NCI-H1048 (cell line): ENCODE measurements at regions not wholly inside any gene's neighbourhood (a gene's known extent, or its start where the extent isn't known, plus 50 kb on each side); places are given as distances from the start of the nearest gene placed in this dataset.

Experiments
- DNase-seq: peaks from one replicate; lab custom pipeline; 2025; lab: John Stamatoyannopoulos, UW

- DNase-seq, result no peak
Observed at GRCh38 chr9:115367321-115367720, 249.4 kb upstream of the TNC start.

- DNase-seq, result no peak
Observed at GRCh38 chr9:115367780-115368525, 250.0 kb upstream of the TNC start.

GRCh38 chr9:115369322-115369957 is 251.5 kb upstream of the TNC start:
- DNase-seq, result no peak

- DNase-seq, result no peak
Observed at GRCh38 chr9:115373000-115373709, 255.2 kb upstream of the TNC start.

GRCh38 chr9:115373710-115374045 is 255.7 kb upstream of the TNC start:
- no peak for DNase-seq

- DNase-seq, result no peak
Observed at GRCh38 chr9:115374724-115375268, 256.8 kb upstream of the TNC start.

GRCh38 chr9:115378241-115378640 is 260.3 kb upstream of the TNC start:
- DNase-seq, result no peak

- DNase-seq, result no peak
Observed at GRCh38 chr9:115378758-115379157, 260.8 kb upstream of the TNC start.

GRCh38 chr9:115379719-115380118 is 261.8 kb upstream of the TNC start:
- no peak for DNase-seq

- DNase-seq, result no peak
Observed at GRCh38 chr9:115382865-115383264, 264.9 kb upstream of the TNC start.

- DNase-seq, result no peak
Observed at GRCh38 chr9:115385383-115386122, 267.6 kb upstream of the TNC start.

GRCh38 chr9:115386963-115387770 is 269.2 kb upstream of the TNC start:
- no peak for DNase-seq

GRCh38 chr9:115391168-115391825 is 273.3 kb upstream of the TNC start:
- DNase-seq, result no peak

GRCh38 chr9:115393976-115394775 is 276.2 kb upstream of the TNC start:
- no peak for DNase-seq

- no peak for DNase-seq
Observed at GRCh38 chr9:115395511-115396021, 277.6 kb upstream of the TNC start.

GRCh38 chr9:115396071-115396529 is 278.1 kb upstream of the TNC start:
- no peak for DNase-seq

GRCh38 chr9:115397591-115398312 is 279.8 kb upstream of the TNC start:
- DNase-seq, result no peak

- DNase-seq, result no peak
Observed at GRCh38 chr9:115398313-115398650, 280.3 kb upstream of the TNC start.

- DNase-seq, result no peak
Observed at GRCh38 chr9:115398996-115399395, 281.0 kb upstream of the TNC start.
